ENCODE measurements at regions not wholly inside any gene's neighbourhood (a gene's known extent, or its start where the extent isn't known, plus 50 kb on each side); places are given as distances from the start of the nearest gene placed in this dataset.
A peak's percentile ranks its signal among the peaks of the same experiment; 100 is the strongest.

DNA sequence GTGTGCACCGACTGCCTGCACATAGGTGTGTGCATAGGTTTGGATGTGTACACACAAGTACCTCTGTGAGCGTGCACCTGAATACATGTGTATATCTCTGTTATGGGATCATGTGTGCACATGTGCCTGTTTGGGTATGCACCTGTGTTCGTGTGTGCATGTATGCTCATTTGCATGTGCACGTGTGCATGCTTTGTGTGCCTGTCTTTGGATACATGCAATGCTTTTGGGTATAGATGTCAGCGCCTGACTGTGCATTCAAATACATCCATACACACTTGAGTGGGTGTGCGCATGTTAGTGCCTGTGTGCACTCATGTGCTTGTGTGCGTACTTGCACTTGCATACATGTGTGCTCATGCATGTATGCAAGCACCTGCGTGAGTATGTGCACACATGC, 258.1 kb downstream of the IRX2 start:
- peak; percentile 51 for DNase-seq (ENCODE audit: extremely low spot score, unreplicated experiment)
- Mint-ChIP-seq H3K4me3 (ENCODE audit: unreplicated experiment) (no peak overlapping the region), H3K36me3 (ENCODE audit: unreplicated experiment) (no peaks in the 10 kb centered on the region), H3K27me3 (ENCODE audit: unreplicated experiment) (no peaks in the 10 kb centered on the region), H3K9me3 (ENCODE audit: unreplicated experiment) (peaks cover 27% of the 10 kb centered on the region), H3K27ac (ENCODE audit: unreplicated experiment) (no peak overlapping the region), H3K4me1 (ENCODE audit: unreplicated experiment) (no peaks in the 10 kb centered on the region)
- no peak for TF ChIP-seq CTCF (IDR thresholded peaks at IDR 0.05)

DNA sequence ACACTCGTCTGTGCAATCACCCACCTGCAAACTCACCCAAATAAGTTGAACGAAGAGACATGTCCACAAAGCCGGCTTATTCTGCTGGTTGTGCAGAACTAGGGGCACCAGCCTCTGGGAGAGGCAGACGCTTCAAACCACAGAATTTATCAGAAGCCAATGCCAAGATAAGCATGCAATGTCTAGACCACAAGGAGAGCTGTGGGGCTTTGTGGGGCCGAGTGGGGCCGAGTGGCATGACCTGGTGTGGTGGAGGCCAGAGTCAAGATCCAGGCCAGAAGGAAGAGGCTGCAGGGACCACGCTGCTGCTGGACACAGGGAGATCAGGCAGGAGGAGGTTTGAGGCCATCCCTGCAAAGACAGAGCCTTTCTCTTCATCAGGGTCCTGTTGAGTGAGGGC, 259.0 kb downstream of the IRX2 start:
- peak; percentile 63 for DNase-seq (ENCODE audit: extremely low spot score, unreplicated experiment)
- Mint-ChIP-seq H3K4me1 (ENCODE audit: unreplicated experiment) (no peaks in the 10 kb centered on the region), H3K9me3 (ENCODE audit: unreplicated experiment) (peaks cover 22% of the 10 kb centered on the region), H3K36me3 (ENCODE audit: unreplicated experiment) (no peaks in the 10 kb centered on the region), H3K27ac (ENCODE audit: unreplicated experiment) (no peak overlapping the region), H3K4me3 (ENCODE audit: unreplicated experiment) (no peak overlapping the region), H3K27me3 (ENCODE audit: unreplicated experiment) (no peaks in the 10 kb centered on the region)
- TF ChIP-seq CTCF (IDR thresholded peaks at IDR 0.05), result no peak

GRCh38 chr5:2491846-2492245, 259.6 kb downstream of the IRX2 start:
- Mint-ChIP-seq H3K36me3 (ENCODE audit: unreplicated experiment) (no peaks in the 10 kb centered on the region), H3K27me3 (ENCODE audit: unreplicated experiment) (no peaks in the 10 kb centered on the region), H3K9me3 (ENCODE audit: unreplicated experiment) (peaks cover 24% of the 10 kb centered on the region), H3K27ac (ENCODE audit: unreplicated experiment) (no peak overlapping the region), H3K4me1 (ENCODE audit: unreplicated experiment) (no peaks in the 10 kb centered on the region), H3K4me3 (ENCODE audit: unreplicated experiment) (no peak overlapping the region)
- no peak for DNase-seq (ENCODE audit: extremely low spot score, unreplicated experiment)
- no peak for TF ChIP-seq CTCF (IDR thresholded peaks at IDR 0.05)

GRCh38 chr5:2489306-2489705, 262.2 kb downstream of the IRX2 start:
- DNase-seq (ENCODE audit: extremely low spot score, unreplicated experiment), result no peak
- Mint-ChIP-seq H3K4me1 (ENCODE audit: unreplicated experiment) (no peaks in the 10 kb centered on the region), H3K9me3 (ENCODE audit: unreplicated experiment) (peaks cover 25% of the 10 kb centered on the region), H3K4me3 (ENCODE audit: unreplicated experiment) (no peak overlapping the region), H3K27me3 (ENCODE audit: unreplicated experiment) (no peaks in the 10 kb centered on the region), H3K27ac (ENCODE audit: unreplicated experiment) (no peak overlapping the region), H3K36me3 (ENCODE audit: unreplicated experiment) (no peaks in the 10 kb centered on the region)
- no peak for TF ChIP-seq CTCF (IDR thresholded peaks at IDR 0.05)

- H3K9me3 Mint-ChIP-seq (ENCODE audit: unreplicated experiment), result peaks cover 28% of the 10 kb centered on the region
- no peaks in the 10 kb centered on the region for H3K27me3 Mint-ChIP-seq (ENCODE audit: unreplicated experiment)
- TF ChIP-seq CTCF (IDR thresholded peaks at IDR 0.05), result no peak
- no peaks in the 10 kb centered on the region for H3K4me1 Mint-ChIP-seq (ENCODE audit: unreplicated experiment)
- no peak for DNase-seq (ENCODE audit: extremely low spot score, unreplicated experiment)
- no peak overlapping the region for H3K4me3 Mint-ChIP-seq (ENCODE audit: unreplicated experiment)
- H3K27ac Mint-ChIP-seq (ENCODE audit: unreplicated experiment), result no peak overlapping the region
- no peaks in the 10 kb centered on the region for H3K36me3 Mint-ChIP-seq (ENCODE audit: unreplicated experiment)
Observed at GRCh38 chr5:2488593-2488992, 262.9 kb downstream of the IRX2 start.
